Esophagus squamous epithelium (tissue), 4 donors: ENCODE measurements at regions not wholly inside any gene's neighbourhood (a gene's known extent, or its start where the extent isn't known, plus 50 kb on each side); places are given as distances from the start of the nearest gene placed in this dataset.

Source experiments
- CTCF ChIP-seq, 6 experiments: fragments of 450-650 bp in 4 of 6; fragments of 200-600 bp in 2 of 6; sonication (generic) in 2 of 6; IDR thresholded peaks; one replicate each; pipeline ENCODE4 v1.5.1; 2016 to 2019; ENCODE audit warnings: antibody characterized with exemption in 6 of 6, mild to moderate bottlenecking in 4 of 6, moderate library complexity in 4 of 6
- POLR2A ChIP-seq, 4 donors: fragments of 450-650 bp; IDR thresholded peaks; one replicate each; pipeline ENCODE4 v1.6.1; 2017; ENCODE audit warnings: antibody characterized with exemption in 4 of 4, mild to moderate bottlenecking in 4 of 4, moderate library complexity in 3 of 4

- no peak for TF ChIP-seq CTCF (IDR thresholded peaks at IDR 0.05)
- no peak for TF ChIP-seq POLR2A (IDR thresholded peaks at IDR 0.05)
Observed at GRCh38 chr9:75457474-75458011, 369.2 kb downstream of the OSTF1 start.
